ENCODE measurements at regions not wholly inside any gene's neighbourhood (a gene's known extent, or its start where the extent isn't known, plus 50 kb on each side); places are given as distances from the start of the nearest gene placed in this dataset.

DNA sequence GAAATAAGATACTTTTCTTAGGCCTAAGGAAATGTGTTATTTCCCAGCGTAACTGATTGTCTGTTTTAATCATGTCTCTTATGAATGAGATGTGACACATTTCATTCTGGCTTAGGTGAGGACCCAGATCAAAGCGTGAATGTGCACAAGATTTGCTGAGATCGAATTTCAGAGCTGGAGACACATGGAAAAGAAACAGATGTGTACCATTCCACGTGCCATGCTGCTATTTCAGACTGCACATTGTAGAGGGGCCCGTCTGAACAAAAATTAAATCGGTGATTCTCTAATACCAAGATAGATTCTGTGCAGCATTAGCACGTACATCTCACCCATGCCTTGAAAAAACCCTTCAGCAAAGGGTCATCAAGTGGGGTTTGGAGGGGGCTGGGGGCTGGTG is 290.4 kb downstream of the AACS start:
- TF ChIP-seq, protein P1, sequence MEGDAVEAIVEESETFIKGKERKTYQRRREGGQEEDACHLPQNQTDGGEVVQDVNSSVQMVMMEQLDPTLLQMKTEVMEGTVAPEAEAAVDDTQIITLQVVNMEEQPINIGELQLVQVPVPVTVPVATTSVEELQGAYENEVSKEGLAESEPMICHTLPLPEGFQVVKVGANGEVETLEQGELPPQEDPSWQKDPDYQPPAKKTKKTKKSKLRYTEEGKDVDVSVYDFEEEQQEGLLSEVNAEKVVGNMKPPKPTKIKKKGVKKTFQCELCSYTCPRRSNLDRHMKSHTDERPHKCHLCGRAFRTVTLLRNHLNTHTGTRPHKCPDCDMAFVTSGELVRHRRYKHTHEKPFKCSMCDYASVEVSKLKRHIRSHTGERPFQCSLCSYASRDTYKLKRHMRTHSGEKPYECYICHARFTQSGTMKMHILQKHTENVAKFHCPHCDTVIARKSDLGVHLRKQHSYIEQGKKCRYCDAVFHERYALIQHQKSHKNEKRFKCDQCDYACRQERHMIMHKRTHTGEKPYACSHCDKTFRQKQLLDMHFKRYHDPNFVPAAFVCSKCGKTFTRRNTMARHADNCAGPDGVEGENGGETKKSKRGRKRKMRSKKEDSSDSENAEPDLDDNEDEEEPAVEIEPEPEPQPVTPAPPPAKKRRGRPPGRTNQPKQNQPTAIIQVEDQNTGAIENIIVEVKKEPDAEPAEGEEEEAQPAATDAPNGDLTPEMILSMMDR (conservative IDR thresholded peaks at IDR 0.05; ENCODE audit: low read length): no peak
- TF ChIP-seq EZH2phosphoT487 (IDR thresholded peaks at IDR 0.05; ENCODE audit: borderline replicate concordance, low read depth, low read length): no peak
